ENCODE measurements at regions not wholly inside any gene's neighbourhood (a gene's known extent, or its start where the extent isn't known, plus 50 kb on each side); places are given as distances from the start of the nearest gene placed in this dataset.
"Not testable (repeated sequence)": the region's sequence is repeated elsewhere in the genome, so short reads cannot be mapped to it uniquely, and the experiment has no call there.

- no peak for DNase-seq (ENCODE audit: low read depth in 3 of 3)
These were observed 119.5 kb downstream of the TUBA3C start for GRCh38 chr13:19062019-19062646.

DNA sequence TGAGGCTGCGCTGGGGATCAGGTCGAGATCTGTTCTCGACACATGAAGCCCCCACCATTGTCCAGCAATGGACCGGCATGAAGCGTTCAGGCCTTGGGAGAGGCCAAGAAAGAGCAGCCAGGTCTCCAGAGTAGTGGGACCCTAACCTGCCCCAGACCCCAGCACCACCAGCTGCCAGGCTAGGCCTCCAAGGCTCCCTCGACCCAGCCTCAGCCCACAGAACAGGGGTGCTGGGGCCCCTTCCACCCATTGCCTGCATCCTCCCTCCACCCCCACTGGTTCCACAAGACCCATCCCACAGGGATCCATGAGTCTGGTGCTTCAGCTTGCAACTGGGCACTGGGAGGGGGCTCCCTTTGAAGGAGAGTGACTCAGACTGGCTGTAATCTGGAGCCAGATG is 120.3 kb downstream of the TUBA3C start:
- DNase-seq (ENCODE audit: low read depth in 3 of 3): no peak

- no peak for DNase-seq (ENCODE audit: low read depth in 3 of 3)
These were observed 121.2 kb downstream of the TUBA3C start for GRCh38 chr13:19060311-19061002.

- DNase-seq (ENCODE audit: low read depth in 3 of 3): no peak
These were observed 122.4 kb downstream of the TUBA3C start for GRCh38 chr13:19059016-19059780.

DNA sequence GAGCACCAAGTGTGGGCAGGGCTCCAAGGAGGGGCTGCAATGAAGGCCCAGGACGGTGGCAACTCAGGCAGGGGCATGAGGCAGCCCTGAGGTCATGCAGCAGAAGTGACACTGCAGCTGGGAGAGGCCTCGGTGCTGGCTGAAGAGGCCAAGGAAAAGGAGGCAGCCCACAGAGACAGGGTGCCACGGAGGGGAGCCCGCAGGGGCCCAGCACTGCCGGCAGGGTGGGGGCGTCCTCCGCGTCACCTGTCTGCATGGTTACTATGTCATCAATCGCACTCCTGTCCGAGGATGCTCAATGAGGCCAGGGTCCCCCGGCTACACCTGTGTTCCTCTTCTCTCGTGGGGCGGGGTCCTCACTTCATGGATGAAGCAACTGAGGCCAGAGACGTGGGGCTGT is 123.1 kb downstream of the TUBA3C start:
- no peak for DNase-seq (ENCODE audit: low read depth in 3 of 3)

GRCh38 chr13:19057588-19058340 is 123.9 kb downstream of the TUBA3C start:
- DNase-seq (ENCODE audit: low read depth in 3 of 3): no peak

DNA sequence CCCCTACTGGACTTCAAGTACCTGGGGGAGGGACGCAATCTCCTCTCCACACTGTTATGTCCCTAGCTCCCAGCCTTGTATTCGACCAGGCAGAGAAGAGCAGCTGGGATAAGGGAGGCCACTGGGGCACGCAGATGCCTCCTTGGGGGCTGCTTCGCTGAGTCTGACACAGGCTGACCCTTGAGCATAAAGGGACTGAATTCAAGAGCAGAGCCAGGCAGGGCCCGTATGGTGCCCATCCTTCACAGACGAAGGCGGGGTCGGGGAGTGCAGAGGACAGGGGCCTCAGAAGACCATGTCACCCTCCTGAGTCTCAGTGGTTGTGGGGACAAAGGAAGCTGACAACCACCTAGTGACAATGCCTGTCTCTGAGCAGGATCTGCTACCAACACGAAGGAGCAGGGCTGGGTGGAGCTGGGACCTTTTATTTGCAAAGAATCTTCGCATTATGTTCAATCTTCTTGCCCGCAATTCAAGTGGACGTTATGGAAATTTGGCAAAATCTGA is 124.6 kb downstream of the TUBA3C start:
- no peak for DNase-seq (ENCODE audit: low read depth in 3 of 3)

GRCh38 chr13:19056355-19056880 is 125.2 kb downstream of the TUBA3C start:
- no peak for DNase-seq (ENCODE audit: low read depth in 3 of 3)

DNA sequence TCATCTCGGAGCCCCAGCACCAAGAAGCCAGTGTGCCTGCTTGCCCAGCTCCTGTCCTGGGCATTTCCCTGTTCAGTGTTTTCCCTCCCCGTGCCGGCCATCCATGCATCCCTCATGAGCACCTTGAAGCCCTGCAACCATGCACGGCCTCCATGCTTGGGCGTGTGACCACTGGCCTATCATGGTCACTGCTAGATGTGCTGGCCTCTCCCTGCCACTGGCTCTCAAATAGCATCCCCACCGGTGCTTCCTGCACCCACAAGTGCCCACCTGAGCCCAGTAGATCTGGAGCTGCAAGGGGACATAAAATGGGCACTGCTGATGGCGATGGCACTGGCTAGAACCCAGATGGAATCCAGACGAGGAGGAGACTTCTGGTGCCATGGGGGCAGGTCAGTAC is 126.0 kb downstream of the TUBA3C start:
- no peak for DNase-seq (ENCODE audit: low read depth in 3 of 3)

DNA sequence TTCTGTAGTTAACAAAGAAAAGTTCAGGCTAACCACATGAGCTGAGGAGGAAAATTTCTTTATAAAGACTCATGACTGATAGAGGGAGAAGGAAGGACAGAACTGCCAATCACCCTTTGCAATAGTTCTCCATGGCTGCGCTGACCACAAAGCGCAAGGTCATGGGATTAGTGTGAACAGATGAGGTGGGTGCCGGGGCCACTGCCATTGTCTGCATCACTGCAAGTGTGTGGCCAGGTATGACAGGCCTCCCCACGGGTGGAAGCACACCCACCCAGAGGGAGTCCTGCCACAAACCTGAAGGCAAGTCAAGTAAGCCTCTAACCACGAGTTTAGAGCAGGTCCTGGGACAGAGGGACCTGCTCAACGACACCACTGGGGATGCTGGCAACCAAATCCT is 128.1 kb downstream of the TUBA3C start:
- no peak for DNase-seq (ENCODE audit: low read depth in 3 of 3)

DNA sequence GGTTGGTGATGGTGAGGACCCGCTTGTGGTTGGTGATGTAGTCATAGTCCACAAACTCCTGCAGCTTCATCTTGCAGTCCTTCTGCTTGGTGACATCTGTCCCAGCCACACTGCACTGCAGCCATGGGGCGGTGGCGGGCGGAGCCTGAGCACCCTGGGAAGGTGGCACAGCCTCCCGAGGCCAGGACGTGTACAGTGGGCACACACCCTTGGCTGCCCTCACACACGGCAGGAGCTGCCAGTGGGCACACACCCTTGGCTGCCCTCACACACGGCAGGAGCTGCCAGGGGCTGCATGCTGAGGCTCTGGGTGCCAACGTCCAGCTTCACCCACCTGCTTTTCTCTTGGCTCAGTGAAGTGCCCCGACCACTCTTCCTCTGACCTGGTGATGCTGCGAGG is 128.7 kb downstream of the TUBA3C start:
- DNase-seq (ENCODE audit: low read depth in 3 of 3): no peak

DNA sequence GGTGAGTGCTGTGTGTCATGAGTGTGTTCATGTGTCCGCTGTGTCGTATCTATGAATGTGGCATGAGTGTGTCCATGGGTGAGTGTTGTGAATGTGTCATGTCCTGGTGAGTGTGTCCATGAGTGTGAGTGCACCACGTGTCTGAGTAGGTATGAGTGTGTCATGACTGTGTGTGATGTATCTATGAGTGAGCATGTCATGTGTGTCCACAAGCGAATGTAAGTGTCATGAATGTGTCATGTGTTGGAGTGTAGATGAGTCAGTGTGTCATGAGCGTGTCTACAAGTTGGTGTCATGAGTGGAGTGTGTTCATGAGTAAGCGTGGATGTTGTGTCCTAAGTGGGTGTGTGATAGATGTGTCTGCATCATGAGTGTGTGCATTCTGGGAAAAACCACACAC is 129.4 kb downstream of the TUBA3C start:
- no peak for DNase-seq (ENCODE audit: low read depth in 3 of 3)

GRCh38 chr13:19050901-19051300 is 130.7 kb downstream of the TUBA3C start:
- no peak for DNase-seq (ENCODE audit: low read depth in 3 of 3)

GRCh38 chr13:19049624-19050023 is 132.0 kb downstream of the TUBA3C start:
- DNase-seq (ENCODE audit: low read depth in 3 of 3): not testable (repeated sequence)

GRCh38 chr13:19048381-19048780 is 133.2 kb downstream of the TUBA3C start:
- DNase-seq (ENCODE audit: low read depth in 3 of 3): no peak

DNA sequence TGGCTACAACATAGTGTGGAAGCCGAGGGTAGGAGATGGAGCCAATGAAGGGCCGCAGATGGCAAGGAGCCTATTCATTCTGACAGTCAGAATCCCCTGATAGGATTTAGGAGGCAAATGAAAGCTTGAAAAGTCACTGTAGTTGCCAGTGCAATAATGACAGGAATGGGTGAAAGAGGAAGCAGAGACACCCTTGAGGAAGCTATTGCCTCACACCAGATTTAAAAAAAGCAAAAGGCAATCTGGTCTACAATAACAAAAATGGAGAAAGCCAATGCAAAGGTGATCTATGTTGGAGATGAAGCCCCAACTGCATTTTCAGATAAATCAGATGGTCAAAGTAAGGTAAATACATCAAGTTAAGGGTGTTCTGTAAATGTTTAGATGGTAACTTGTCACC is 158.5 kb downstream of the TUBA3C start:
- DNase-seq (ENCODE audit: low read depth in 3 of 3): no peak

DNA sequence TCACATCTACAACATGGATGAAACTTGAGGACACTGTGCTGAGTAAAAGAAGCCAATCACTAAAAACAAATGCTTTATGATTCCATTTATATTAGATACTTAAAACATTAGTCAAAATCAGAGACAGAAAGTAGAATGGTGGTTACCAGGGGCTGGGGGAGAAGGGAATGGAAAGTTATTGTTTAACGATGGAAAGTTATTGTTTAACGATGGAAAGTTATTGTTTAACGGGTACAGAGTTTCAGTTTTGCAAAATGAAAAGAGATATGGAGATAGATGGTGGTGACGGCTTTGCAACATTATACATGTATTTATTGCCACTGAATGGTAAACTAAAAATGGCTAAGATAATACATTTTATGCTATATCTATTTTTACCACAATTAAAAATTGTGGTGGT is 160.6 kb downstream of the TUBA3C start:
- DNase-seq (ENCODE audit: low read depth in 3 of 3): no peak

DNA sequence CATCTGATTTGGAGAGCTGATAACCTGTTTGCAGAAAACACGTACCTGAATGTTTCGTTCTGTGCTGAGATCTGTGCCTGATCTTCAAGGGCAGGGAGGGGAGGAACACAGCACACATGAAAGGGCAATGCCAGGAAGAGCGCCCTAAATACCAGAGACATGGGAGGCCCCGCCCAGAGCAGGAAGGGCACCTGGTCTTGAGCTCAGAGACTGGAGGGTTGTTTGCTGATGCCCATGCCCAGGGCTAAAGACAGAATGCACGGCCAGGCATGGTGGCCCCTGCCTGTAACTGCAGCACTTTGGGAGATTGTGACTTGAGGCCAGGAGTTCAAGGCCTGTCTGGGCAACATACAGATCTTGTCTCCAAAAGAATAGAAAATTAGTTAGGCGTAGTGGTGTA is 183.2 kb downstream of the TUBA3C start:
- DNase-seq (ENCODE audit: low read depth in 3 of 3): no peak

DNA sequence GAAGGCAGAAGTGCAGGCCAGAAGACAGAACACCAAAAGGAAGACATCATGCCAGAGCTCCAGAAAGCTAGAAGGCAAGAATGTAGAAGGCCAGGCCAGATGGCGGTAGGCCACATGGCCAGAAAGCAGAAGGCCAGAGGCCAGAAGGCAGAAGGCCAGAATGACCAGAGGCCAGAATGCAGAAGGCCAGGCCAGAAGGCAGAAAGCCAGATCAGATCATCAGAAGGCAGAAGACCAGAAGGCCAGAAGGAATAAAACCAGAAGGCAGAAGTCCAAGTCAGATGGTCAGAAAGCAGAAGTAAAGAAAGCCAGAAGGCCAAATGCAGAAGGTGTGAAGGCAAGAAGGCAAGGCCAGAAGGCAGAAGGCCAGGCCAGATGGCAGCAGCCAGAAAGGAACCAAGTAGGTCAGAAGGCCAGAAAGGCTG is 185.0 kb downstream of the TUBA3C start:
- DNase-seq (ENCODE audit: low read depth in 3 of 3): no peak

DNA sequence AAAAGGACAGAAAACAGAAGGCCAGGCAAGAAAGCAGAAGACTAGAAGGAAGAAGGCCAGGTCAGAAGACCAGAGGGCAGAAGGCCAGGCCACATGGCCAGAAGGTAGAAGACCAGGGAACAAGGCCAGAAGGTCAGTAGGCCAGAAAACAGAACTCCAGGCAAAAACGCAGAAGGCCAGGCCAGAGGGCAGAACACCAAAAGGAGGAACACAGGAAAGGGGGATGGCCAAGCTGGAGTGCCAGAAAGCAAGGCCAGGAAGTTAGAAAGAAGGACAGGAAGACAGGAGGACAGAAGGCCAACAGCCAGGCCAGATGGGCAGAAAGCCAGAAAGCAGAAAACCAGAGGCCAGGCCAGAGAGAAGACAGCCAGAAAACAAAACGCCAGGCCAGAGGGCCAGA is 185.4 kb downstream of the TUBA3C start:
- no peak for DNase-seq (ENCODE audit: low read depth in 3 of 3)

GRCh38 chr13:18995259-18995873 is 186.3 kb downstream of the TUBA3C start:
- no peak for DNase-seq (ENCODE audit: low read depth in 3 of 3)
